A549 (cell line): ENCODE measurements at regions not wholly inside any gene's neighbourhood (a gene's known extent, or its start where the extent isn't known, plus 50 kb on each side); places are given as distances from the start of the nearest gene placed in this dataset.
"Not testable (repeated sequence)": the region's sequence is repeated elsewhere in the genome, so short reads cannot be mapped to it uniquely, and the experiment has no call there.

Experiments
- ATAC-seq, 2 experiments: fragments of 200-7000 bp in 1 of 2; fragments of >200 bp in 1 of 2; cut with Nextera tagmentation in 1 of 2; cut with Tn5 transposase in 1 of 2; 3 replicates each; pipeline versions ENCODE4 v1.8.0 to v1.9.1; 2018 to 2020; ENCODE audit warnings: mild to moderate bottlenecking in 1 of 2, moderate library complexity in 1 of 2
- CTCF ChIA-PET: fragments of 300-600 bp; sonication (Branson Sonifier 250); formaldehyde crosslinking; extraction: SDS; loops from one replicate; lab custom pipeline; 2021; ENCODE audit warnings: antibody characterized with exemption, inconsistent platforms; lab: Yijun Ruan, JAX
- POLR2A ChIA-PET: fragments of 350-600 bp; formaldehyde crosslinking; extraction: SDS; loops from one replicate; lab custom pipeline; 2021; ENCODE audit warnings: antibody characterized with exemption, inconsistent platforms; lab: Yijun Ruan, JAX
- DNase-seq, 2 experiments: peaks; one replicate each; pipeline versions ENCODE4 v3.0.0 to v3.0.0-alpha.2; 2011 to 2016; ENCODE audit warnings: low read depth in 1 of 2, low spot score in 1 of 2
- FAIRE-seq: peaks from 2 replicates; lab custom pipeline; 2011; peaks lifted over from hg19 to GRCh38; lab: Jason Lieb, UNC
- H3K27ac ChIP-seq, 2 experiments: fragments of >200 bp; sonication (Bioruptor Twin); formaldehyde crosslinking; 3 replicates each; pipeline ENCODE4 v1.5.1; 2016 to 2017
- H3K4me1 ChIP-seq: fragments of >200 bp; sonication (Bioruptor Twin); formaldehyde crosslinking; 3 replicates; pipeline ENCODE4 v1.6.1; 2016
- H3K4me2 ChIP-seq: fragments of >200 bp; sonication (Bioruptor Twin); formaldehyde crosslinking; 3 replicates; pipeline ENCODE4 v1.6.1; 2016
- H3K4me3 ChIP-seq: fragments of >200 bp; sonication (Bioruptor Twin); formaldehyde crosslinking; 3 replicates; pipeline ENCODE4 v1.5.1; 2016
- H3K9me3 ChIP-seq: fragments of >200 bp; sonication (Bioruptor Twin); formaldehyde crosslinking; 3 replicates; pipeline ENCODE4 v1.6.1; 2016
- BHLHE40 ChIP-seq: IDR thresholded peaks from 2 replicates; pipeline ENCODE4 v1.6.1; 2012; ENCODE audit warnings: low read depth, low read length, inconsistent platforms
- CBX2 ChIP-seq: fragments of 200-600 bp; sonication (generic); IDR thresholded peaks from 2 replicates; pipeline ENCODE4 v1.6.1; 2016; ENCODE audit warnings: low read depth, mild to moderate bottlenecking, borderline replicate concordance
- CBX8 ChIP-seq: fragments of 200-600 bp; sonication (generic); IDR thresholded peaks from 2 replicates; pipeline ENCODE4 v1.6.1; 2016
- CHD4 ChIP-seq: fragments of 200-600 bp; sonication (generic); IDR thresholded peaks from 2 replicates; pipeline ENCODE4 v1.6.1; 2016; ENCODE audit warnings: antibody characterized with exemption, mild to moderate bottlenecking, borderline replicate concordance
- EP300 ChIP-seq, 2 experiments: fragments of >200 bp; sonication (Bioruptor Twin); formaldehyde crosslinking; IDR thresholded peaks; 2 replicates in 1 of 2; 3 replicates in 1 of 2; pipeline ENCODE4 v1.6.1; 2016 to 2017
- ESRRA ChIP-seq: fragments of 150-350 bp; IDR thresholded peaks from 2 replicates; pipeline ENCODE4 v1.6.1; 2014; ENCODE audit warnings: mild to moderate bottlenecking, low read length, borderline replicate concordance
- HDAC2 ChIP-seq: fragments of 200-600 bp; sonication (generic); IDR thresholded peaks from 2 replicates; pipeline ENCODE4 v1.6.1; 2016
- HOXA7 ChIP-seq: fragments of 250-450 bp; sonication (Bioruptor Pico); IDR thresholded peaks from 2 replicates; pipeline ENCODE4 v1.5.0; 2020; ENCODE audit warnings: mild to moderate bottlenecking, moderate library complexity
- HOXB5 ChIP-seq: fragments of 250-450 bp; sonication (Bioruptor Pico); IDR thresholded peaks from 2 replicates; pipeline ENCODE4 v1.5.0; 2020; ENCODE audit warnings: mild to moderate bottlenecking, moderate library complexity
- JUN ChIP-seq, 2 experiments: fragments of >200 bp; sonication (Bioruptor Twin); formaldehyde crosslinking; IDR thresholded peaks; 2 replicates in 1 of 2; 3 replicates in 1 of 2; pipeline ENCODE4 v1.6.1; 2016 to 2017
- JUNB ChIP-seq: fragments of >200 bp; sonication (Bioruptor Twin); formaldehyde crosslinking; IDR thresholded peaks from 2 replicates; pipeline ENCODE4 v1.6.1; 2016
- MAFK ChIP-seq: fragments of 450-650 bp; IDR thresholded peaks from 2 replicates; pipeline ENCODE4 v1.6.1; 2014; ENCODE audit not compliant: partially characterized antibody
- MYC ChIP-seq: IDR thresholded peaks from 2 replicates; pipeline ENCODE4 v1.6.1; 2012; ENCODE audit warnings: mild to moderate bottlenecking, inconsistent platforms, low read length, improper control_type of control experiment, borderline replicate concordance
- NFE2L2 ChIP-seq: fragments of 150-350 bp; conservative IDR thresholded peaks from 2 replicates; pipeline ENCODE4 v1.6.1; 2014; ENCODE audit warnings: low read length
- RAD21 ChIP-seq, 2 experiments: fragments of >200 bp in 1 of 2; sonication (Bioruptor Twin) in 1 of 2; formaldehyde crosslinking in 1 of 2; IDR thresholded peaks in 1 of 2; conservative IDR thresholded peaks in 1 of 2; 2 replicates in 1 of 2; 3 replicates in 1 of 2; pipeline ENCODE4 v1.6.1; 2012 to 2018; ENCODE audit warnings: inconsistent platforms in 1 of 2
- SMC3 ChIP-seq: fragments of >200 bp; sonication (Bioruptor Twin); formaldehyde crosslinking; IDR thresholded peaks from 3 replicates; pipeline ENCODE4 v1.6.1; 2018; ENCODE audit warnings: inconsistent platforms
- TP53 ChIP-seq: fragments of 250-450 bp; sonication (Bioruptor Pico); IDR thresholded peaks from 2 replicates; pipeline ENCODE4 v1.5.0; 2021; ENCODE audit warnings: mild to moderate bottlenecking, moderate library complexity
- ZC3H11A ChIP-seq: fragments of 450-650 bp; IDR thresholded peaks from 2 replicates; pipeline ENCODE4 v1.6.1; 2014; ENCODE audit warnings: antibody characterized with exemption, mild to moderate bottlenecking
- ZFP36 ChIP-seq: fragments of 450-650 bp; IDR thresholded peaks from 2 replicates; pipeline ENCODE4 v1.6.1; 2014; ENCODE audit warnings: borderline replicate concordance; ENCODE audit not compliant: partially characterized antibody
- ZSCAN20 ChIP-seq: fragments of 250-450 bp; sonication (Bioruptor Pico); IDR thresholded peaks from 2 replicates; pipeline ENCODE4 v1.8.0; 2022; ENCODE audit warnings: mild to moderate bottlenecking, moderate library complexity
- WGBS: methylation state at CpG from one replicate; pipeline ENCODE4 v1.1.6; 2017; ENCODE audit errors: missing lambda C conversion rate; 5-methylcytosine and 5-hydroxymethylcytosine counted together
- TF ChIP-seq, protein P1 (sequence below): fragments of 250-450 bp; sonication (Bioruptor Pico); IDR thresholded peaks from 2 replicates; pipeline ENCODE4 v1.5.0; 2020; ENCODE audit warnings: low read depth, mild to moderate bottlenecking, moderate library complexity
- TF ChIP-seq, protein P2 (sequence below): fragments of >200 bp; sonication (Bioruptor Twin); formaldehyde crosslinking; IDR thresholded peaks from 2 replicates; pipeline ENCODE4 v1.6.1; 2016

DNA sequence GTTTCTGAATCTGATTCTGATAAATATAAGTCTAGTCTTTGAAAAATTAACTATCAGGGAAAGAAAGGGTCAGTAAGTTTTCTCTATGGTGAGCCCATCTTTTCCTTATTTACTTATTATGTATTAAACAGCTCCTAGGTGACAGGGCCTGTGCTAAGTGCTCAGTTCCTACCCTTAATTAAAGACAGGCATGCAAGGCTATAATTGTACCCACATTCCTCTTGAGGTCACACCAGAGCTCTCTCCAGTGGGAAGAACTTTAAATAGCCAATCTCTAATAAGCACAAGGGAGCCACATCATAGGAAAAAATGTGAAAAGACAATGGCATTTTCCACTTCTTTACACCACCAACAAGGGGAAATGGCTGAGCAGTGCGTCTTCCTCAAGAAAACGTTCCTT is 421.8 kb upstream of the SLC35B3 start:
- WGBS, result 4% methylated on average over 2 of the region's 2 CpGs
- ChIA-PET POLR2A (no interaction called here), CTCF (interaction anchor here (0.6 kb wide), 1 partner anchor 1341 kb away, joined by 3 read pairs; no protein-coding TSS in a partner anchor)
- H3K9me3 ChIP-seq, result no peaks in the 10 kb centered on the region
- TF ChIP-seq HOXB5 (CRISPR knock-in tag) (no peak), EP300 (IDR thresholded peaks at IDR 0.05) (no peak), CHD4 (no peak), ZFP36 (no peak)
- TF ChIP-seq, protein P1, sequence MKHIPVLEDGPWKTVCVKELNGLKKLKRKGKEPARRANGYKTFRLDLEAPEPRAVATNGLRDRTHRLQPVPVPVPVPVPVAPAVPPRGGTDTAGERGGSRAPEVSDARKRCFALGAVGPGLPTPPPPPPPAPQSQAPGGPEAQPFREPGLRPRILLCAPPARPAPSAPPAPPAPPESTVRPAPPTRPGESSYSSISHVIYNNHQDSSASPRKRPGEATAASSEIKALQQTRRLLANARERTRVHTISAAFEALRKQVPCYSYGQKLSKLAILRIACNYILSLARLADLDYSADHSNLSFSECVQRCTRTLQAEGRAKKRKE (CRISPR knock-in tag), result no peak
- H3K4me2 ChIP-seq, result no peak overlapping the region
- ATAC-seq, result no peak
- H3K4me1 ChIP-seq, result no peaks in the 10 kb centered on the region
- FAIRE-seq, result no peak
- H3K4me3 ChIP-seq, result no peak overlapping the region
- DNase-seq, result no peak
- H3K27ac ChIP-seq, result no peak overlapping the region

DNA sequence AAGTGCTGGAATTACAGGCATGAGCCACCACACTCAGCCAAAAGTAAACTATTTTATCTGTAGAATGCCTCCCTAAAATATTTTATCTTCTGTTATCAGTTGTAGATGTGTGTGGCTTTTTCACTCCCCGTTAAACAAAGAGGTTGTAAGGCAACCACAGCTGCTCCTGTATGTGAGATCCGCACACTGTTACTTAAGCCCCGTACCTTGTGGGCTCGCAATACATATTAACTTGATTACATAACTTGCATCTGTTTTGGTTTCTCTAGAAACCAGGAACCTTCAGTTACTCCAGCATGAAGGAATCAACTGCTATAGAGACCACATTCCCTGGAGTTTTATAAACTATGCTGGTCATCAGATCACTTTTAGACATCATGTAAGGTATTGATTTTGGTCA is 420.1 kb upstream of the SLC35B3 start:
- H3K9me3 ChIP-seq, result no peaks in the 10 kb centered on the region
- CTCF ChIA-PET, result no interaction called here
- POLR2A ChIA-PET, result no interaction called here
- FAIRE-seq (no peak), DNase-seq (no peak), ATAC-seq (no peak)
- no peak overlapping the region for H3K4me2 ChIP-seq
- 60% methylated on average over 4 of the region's 4 CpGs for WGBS
- H3K4me1 ChIP-seq, result no peaks in the 10 kb centered on the region
- H3K27ac ChIP-seq, result no peak overlapping the region
- no peak overlapping the region for H3K4me3 ChIP-seq
- TF ChIP-seq SMC3 (no peak), RAD21 (conservative IDR thresholded peaks at IDR 0.05 in 1 of 2, IDR thresholded peaks at IDR 0.05 in 1 of 2) (no peak), ZFP36 (no peak), HDAC2 (no peak), CBX2 (no peak)
- TF ChIP-seq, all 56 proteins: peak for 0

DNA sequence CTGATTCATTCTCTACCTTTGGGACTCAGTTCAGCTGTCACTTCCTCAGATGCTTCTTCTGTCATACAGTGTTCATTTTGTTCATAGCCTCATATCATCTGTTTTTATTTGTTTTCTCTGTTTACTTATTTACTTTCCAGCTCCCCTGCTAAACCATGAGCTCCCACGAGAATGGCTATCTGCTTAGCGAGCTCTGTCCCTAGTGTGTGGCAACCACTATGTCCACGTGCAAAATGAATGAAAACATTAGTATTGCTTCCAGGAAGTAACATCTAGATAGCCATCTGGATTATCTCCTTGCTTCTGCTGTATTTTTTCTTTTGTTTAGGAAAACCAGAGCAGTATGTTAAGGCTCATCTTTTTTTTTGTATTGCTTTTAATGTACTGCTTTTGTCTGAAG is 417.0 kb upstream of the SLC35B3 start:
- H3K9me3 ChIP-seq, result no peaks in the 10 kb centered on the region
- WGBS, result 2% methylated on average over 3 of the region's 3 CpGs
- DNase-seq, result no peak
- no peak for FAIRE-seq
- H3K4me3 ChIP-seq, result no peak overlapping the region
- ATAC-seq, result no peak
- TF ChIP-seq JUN (IDR thresholded peaks at IDR 0.05) (no peak), CHD4 (no peak)
- H3K4me2 ChIP-seq, result no peak overlapping the region
- no peak overlapping the region for H3K27ac ChIP-seq
- CTCF ChIA-PET, result no interaction called here
- no peaks in the 10 kb centered on the region for H3K4me1 ChIP-seq
- POLR2A ChIA-PET, result no interaction called here

DNA sequence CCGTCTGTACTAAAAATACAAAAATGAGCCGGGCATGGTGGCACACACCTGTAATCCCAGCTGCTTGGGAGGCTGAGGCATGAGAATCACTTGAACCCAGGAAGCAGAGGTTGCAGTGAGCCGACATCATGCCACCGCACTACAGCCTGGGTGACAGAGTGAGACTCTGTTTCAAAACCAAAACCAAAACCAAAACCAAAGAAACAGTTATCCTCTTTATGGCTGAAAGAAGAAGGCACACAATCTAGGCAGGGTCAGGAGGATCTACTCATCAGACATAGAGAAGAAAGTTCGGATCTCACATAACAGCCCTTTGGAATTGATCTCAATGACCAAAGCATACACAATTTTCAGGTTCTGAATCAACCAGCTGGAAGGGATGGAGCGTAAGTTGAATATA is 411.3 kb upstream of the SLC35B3 start:
- H3K27ac ChIP-seq, H3K4me2 ChIP-seq, H3K4me3 ChIP-seq, FAIRE-seq, DNase-seq, H3K4me1 ChIP-seq, CTCF ChIA-PET, H3K9me3 ChIP-seq, ATAC-seq, POLR2A ChIA-PET: not testable (repeated sequence)
- WGBS, result 52% methylated on average over 6 of the region's 6 CpGs

DNA sequence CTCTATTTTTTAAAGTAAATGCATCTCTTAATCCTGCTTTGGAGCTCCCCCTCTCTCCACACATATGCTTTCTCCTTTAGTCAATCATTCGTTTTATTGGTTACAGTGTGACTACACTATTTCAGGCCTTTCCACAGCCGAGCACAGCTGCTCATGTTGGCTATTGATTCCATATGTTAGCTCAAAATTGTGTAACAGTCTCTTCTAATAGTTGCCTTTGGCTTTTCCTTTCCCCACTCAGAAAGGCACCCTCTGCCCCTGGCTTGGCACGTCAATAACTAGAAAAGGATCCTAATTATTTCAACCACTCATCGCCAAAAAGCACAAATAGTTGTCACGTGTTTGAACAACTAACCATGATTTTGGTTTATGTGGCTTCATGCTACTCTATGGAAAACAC is 410.3 kb upstream of the SLC35B3 start:
- H3K9me3 ChIP-seq, result no peaks in the 10 kb centered on the region
- no peak overlapping the region for H3K4me2 ChIP-seq
- ChIA-PET CTCF (no interaction called here), POLR2A (no interaction called here)
- 21% methylated on average over 5 of the region's 5 CpGs for WGBS
- FAIRE-seq (no peak), ATAC-seq (no peak), DNase-seq (no peak)
- no peak overlapping the region for H3K27ac ChIP-seq
- H3K4me1 ChIP-seq, result no peaks in the 10 kb centered on the region
- TF ChIP-seq NFE2L2, result no peak
- no peak for TF ChIP-seq JUNB
- TF ChIP-seq ZC3H11A, result no peak
- TF ChIP-seq ESRRA, result no peak
- TF ChIP-seq, protein P1 (CRISPR knock-in tag), result no peak
- TF ChIP-seq MAFK, result no peak
- TF ChIP-seq TP53 (CRISPR knock-in tag), result no peak
- TF ChIP-seq, protein P2, sequence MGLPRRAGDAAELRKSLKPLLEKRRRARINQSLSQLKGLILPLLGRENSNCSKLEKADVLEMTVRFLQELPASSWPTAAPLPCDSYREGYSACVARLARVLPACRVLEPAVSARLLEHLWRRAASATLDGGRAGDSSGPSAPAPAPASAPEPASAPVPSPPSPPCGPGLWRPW, result no peak
- no peak for TF ChIP-seq HDAC2
- no peak for TF ChIP-seq ZSCAN20 (CRISPR knock-in tag)
- TF ChIP-seq CBX8, result no peak
- TF ChIP-seq BHLHE40, result no peak
- no peak for TF ChIP-seq MYC
- TF ChIP-seq HOXA7, result no peak
- no peak overlapping the region for H3K4me3 ChIP-seq
